GM19043 (cell line): ENCODE measurements at regions not wholly inside any gene's neighbourhood (a gene's known extent, or its start where the extent isn't known, plus 50 kb on each side); places are given as distances from the start of the nearest gene placed in this dataset.
A peak's percentile ranks its signal among the peaks of the same experiment; 100 is the strongest.

Experiments
- ATAC-seq: cut with Tn5 transposase; IDR thresholded peaks from one replicate; pipeline ENCODE4 v1.9.1; 2021; ENCODE audit warnings: low read depth; ENCODE audit not compliant: unreplicated experiment

GRCh38 chr1:170219163-170219562, 73.4 kb downstream of the NTMT2 start:
- no peak for ATAC-seq

GRCh38 chr1:170221031-170221430, 75.3 kb downstream of the NTMT2 start:
- ATAC-seq, result no peak

GRCh38 chr1:170221495-170221894, 75.7 kb downstream of the NTMT2 start:
- no peak for ATAC-seq

- ATAC-seq, result no peak
Measured at GRCh38 chr1:170224469-170224868, 78.7 kb downstream of the NTMT2 start.

GRCh38 chr1:170225781-170226530, 80.2 kb downstream of the NTMT2 start:
- no peak for ATAC-seq

- no peak for ATAC-seq
Measured at GRCh38 chr1:170226767-170227166, 81.0 kb downstream of the NTMT2 start.

DNA sequence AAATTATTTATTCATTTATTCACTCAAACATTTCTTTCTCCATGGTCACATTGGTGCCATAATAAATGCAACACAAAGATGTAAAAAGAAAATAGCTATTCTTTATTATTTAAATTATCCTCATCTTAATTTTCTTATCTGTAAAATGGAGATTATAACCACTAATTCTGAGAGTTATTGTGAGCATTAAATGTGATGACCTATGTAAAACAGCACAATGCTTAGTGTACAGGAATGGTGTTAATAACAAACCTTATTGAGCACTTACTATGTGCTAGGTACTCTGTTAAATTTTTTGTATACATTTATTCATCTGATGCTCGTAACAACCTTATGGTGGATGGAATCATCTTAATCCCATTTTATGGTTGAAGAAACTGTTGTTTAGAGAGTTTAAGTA, 84.6 kb downstream of the NTMT2 start:
- no peak for ATAC-seq

DNA sequence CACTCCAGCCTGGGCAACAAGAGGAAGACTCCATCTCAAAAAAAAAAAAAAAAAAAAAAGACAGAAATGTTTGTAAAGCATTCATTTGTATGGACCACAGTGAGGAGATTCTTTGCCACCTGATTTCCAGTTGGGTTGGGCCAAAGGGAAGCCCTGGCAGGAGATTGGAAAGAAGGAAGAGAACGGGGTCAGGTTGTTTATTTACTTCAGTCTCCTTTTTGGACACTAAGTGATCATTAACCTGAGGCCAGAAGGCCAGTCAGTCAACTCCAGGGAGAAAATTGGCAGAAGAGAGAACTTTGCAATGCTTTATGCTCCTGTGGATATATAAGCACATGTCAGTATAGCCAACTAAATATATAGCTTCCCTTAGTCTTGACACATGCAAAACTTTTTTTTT, 85.9 kb downstream of the NTMT2 start:
- ATAC-seq, result no peak

- ATAC-seq, result no peak
Measured at GRCh38 chr1:170238704-170239391, 93.1 kb downstream of the NTMT2 start.

GRCh38 chr1:170239445-170239844, 93.7 kb downstream of the NTMT2 start:
- no peak for ATAC-seq

DNA sequence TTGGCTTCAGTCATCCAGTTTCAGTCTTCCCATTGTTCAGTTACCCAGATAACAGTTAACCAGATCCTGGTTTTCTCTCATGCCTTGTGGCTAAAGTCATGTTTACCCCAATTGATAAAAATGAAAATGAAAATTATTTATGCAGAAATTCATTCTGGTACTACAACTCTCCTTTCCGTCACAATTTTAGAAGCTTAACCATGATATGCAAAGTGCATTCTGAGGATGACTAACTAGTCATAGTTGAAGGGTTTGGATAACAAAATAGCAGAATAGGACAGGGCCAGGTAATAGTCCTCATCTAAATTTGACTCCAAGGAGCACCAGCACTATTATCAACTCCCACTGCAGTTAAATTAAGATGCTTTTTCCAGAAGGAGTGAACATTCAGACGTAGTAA, 94.7 kb downstream of the NTMT2 start:
- ATAC-seq, result peak; percentile 96

GRCh38 chr1:170241266-170241851, 95.6 kb downstream of the NTMT2 start:
- ATAC-seq, result no peak

GRCh38 chr1:170247751-170248521, 102.2 kb downstream of the NTMT2 start:
- no peak for ATAC-seq

GRCh38 chr1:170250531-170251276, 104.9 kb downstream of the NTMT2 start:
- no peak for ATAC-seq

GRCh38 chr1:170252851-170253579, 107.3 kb downstream of the NTMT2 start:
- no peak for ATAC-seq

GRCh38 chr1:170254371-170254770, 108.6 kb downstream of the NTMT2 start:
- ATAC-seq, result no peak

DNA sequence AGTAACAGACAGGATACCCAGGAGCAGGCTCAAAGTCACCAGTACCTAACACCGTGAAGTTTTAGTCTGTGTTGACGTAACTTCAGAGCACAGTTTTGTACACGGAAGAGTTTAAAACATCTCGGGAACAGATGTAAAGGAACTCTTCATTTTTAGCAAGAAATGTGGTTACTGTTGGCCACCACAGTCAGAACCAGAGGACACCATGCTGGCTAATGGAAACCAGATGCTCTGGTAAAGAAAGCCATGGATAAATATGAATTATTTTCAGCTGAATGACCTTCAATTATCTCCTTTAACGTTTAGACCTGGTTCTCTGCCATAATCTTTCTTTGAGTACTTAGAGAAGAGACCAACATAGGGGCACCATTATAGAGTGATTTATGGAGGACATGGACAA, 115.9 kb downstream of the NTMT2 start:
- no peak for ATAC-seq

DNA sequence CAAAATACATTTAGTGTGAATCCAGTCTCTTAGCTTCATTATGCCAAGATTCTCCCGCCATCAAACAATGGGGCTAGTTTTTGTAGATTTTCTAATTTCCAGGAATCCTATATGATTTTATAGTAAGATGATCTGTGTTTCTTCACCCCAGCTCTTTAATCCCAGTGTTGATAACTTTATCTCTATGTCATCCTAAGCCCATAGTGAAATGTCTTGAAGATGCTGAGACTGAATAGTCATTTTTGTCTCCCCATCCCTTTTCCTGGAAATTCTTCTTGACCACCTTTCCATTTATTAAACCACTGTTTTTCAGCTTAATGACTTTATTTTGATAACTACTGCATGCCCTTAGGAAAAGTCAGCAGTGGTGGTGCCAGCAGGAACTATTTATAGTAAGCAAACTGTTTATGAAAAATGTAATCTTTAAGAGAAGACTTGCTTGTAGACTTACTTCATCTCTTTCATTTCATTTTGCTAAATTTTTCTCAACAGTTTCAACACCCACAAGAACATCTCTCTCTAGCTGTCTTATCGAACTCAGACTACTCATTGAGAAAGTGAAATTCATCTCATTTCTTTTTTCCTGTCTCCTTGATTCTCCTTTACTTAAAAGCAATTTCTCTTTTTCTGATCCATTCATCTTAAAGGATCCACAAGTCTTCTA, 116.6 kb downstream of the NTMT2 start:
- ATAC-seq, result no peak

DNA sequence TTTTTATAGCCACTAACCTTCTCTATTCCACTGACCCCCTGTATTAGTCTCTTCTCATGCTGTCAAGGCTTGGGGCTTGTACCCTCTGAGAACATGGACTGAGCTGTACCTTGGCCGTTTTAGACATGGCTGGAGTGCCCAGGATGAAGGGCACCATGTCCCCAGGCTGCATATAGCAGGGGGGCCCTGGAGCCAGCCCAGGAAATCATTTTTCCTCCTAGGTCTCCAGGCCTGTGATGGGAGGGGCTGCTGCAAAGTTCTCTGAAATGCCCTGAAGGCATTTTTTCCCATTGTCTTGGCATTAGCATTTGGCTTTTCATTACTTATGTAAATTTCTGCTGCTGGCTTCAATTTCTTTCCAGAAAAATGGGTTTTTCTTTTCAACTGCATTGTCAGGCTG, 119.5 kb downstream of the NTMT2 start:
- no peak for ATAC-seq
